ENCODE measurements at regions not wholly inside any gene's neighbourhood (a gene's known extent, or its start where the extent isn't known, plus 50 kb on each side); places are given as distances from the start of the nearest gene placed in this dataset.
"Not testable (repeated sequence)": the region's sequence is repeated elsewhere in the genome, so short reads cannot be mapped to it uniquely, and the experiment has no call there.

DNA sequence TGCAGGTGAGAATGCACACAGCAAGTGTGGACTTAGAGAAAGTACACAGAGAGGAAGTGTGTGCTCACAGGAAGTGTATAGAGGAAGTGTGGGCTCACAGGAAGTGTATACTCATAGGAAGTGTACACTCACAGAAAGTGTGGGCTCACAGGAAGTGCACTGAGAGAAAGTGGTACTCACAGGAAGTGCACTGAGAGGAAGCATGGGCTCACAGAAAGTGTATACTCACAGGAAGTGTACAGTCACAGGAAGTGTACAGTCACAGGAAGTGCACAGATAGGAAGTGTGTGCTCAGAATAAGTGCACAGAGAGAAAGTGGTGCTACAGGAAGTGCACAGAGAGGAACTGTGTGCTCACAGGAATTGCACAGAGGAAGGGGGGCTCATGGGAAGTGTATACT is 87.1 kb downstream of the ATP6V0E2 start:
- TF ChIP-seq CTCF (conservative IDR thresholded peaks at IDR 0.05; ENCODE audit: low read depth, low read length); EZH2phosphoT487 (IDR thresholded peaks at IDR 0.05; ENCODE audit: borderline replicate concordance, low read length): not testable (repeated sequence)

Measured in PC-3 (cell line).